ENCODE measurements at regions not wholly inside any gene's neighbourhood (a gene's known extent, or its start where the extent isn't known, plus 50 kb on each side); places are given as distances from the start of the nearest gene placed in this dataset.
A peak's percentile ranks its signal among the peaks of the same experiment; 100 is the strongest.
"Not testable (repeated sequence)": the region's sequence is repeated elsewhere in the genome, so short reads cannot be mapped to it uniquely, and the experiment has no call there.

- not testable (repeated sequence) for DNase-seq
Measured at GRCh38 chr16:29294400-29294933, 112.0 kb downstream of the NPIPB11 start.

GRCh38 chr16:29293545-29293944 lies 113.0 kb downstream of the NPIPB11 start:
- not testable (repeated sequence) for DNase-seq

GRCh38 chr16:29292952-29293471 lies 113.5 kb downstream of the NPIPB11 start:
- not testable (repeated sequence) for DNase-seq

- not testable (repeated sequence) for DNase-seq
Measured at GRCh38 chr16:29291329-29292271, 114.9 kb downstream of the NPIPB11 start.

- DNase-seq: peak; percentile 61
Measured at GRCh38 chr16:29290631-29291247, 115.8 kb downstream of the NPIPB11 start.

- DNase-seq: not testable (repeated sequence)
Measured at GRCh38 chr16:29289516-29290239, 116.8 kb downstream of the NPIPB11 start.

GRCh38 chr16:29288711-29289474 lies 117.6 kb downstream of the NPIPB11 start:
- not testable (repeated sequence) for DNase-seq

- not testable (repeated sequence) for DNase-seq
Measured at GRCh38 chr16:29287871-29288535, 118.5 kb downstream of the NPIPB11 start.

GRCh38 chr16:29287246-29287645 lies 119.3 kb downstream of the NPIPB11 start:
- DNase-seq: not testable (repeated sequence)

- not testable (repeated sequence) for DNase-seq
Measured at GRCh38 chr16:29286796-29287195, 119.7 kb downstream of the NPIPB11 start.

- not testable (repeated sequence) for DNase-seq
Measured at GRCh38 chr16:29286161-29286560, 120.3 kb downstream of the NPIPB11 start.

GRCh38 chr16:29285151-29285885 lies 121.2 kb downstream of the NPIPB11 start:
- DNase-seq: not testable (repeated sequence)

- not testable (repeated sequence) for DNase-seq
Measured at GRCh38 chr16:29284723-29285122, 121.8 kb downstream of the NPIPB11 start.

- DNase-seq: not testable (repeated sequence)
Measured at GRCh38 chr16:29284159-29284558, 122.4 kb downstream of the NPIPB11 start.

- not testable (repeated sequence) for DNase-seq
Measured at GRCh38 chr16:29278097-29278871, 128.2 kb downstream of the NPIPB11 start.

GRCh38 chr16:29276446-29276845 lies 130.1 kb downstream of the NPIPB11 start:
- DNase-seq: not testable (repeated sequence)

- not testable (repeated sequence) for DNase-seq
Measured at GRCh38 chr16:29274055-29275035, 132.2 kb downstream of the NPIPB11 start.
